GM12891 (cell line): ENCODE measurements at regions not wholly inside any gene's neighbourhood (a gene's known extent, or its start where the extent isn't known, plus 50 kb on each side); places are given as distances from the start of the nearest gene placed in this dataset.

Source experiments
- POLR2A ChIP-seq: IDR thresholded peaks from 2 replicates; pipeline ENCODE4 v1.6.1; 2011; ENCODE audit warnings: low read depth, low read length, control low read depth
- POLR2AphosphoS5 ChIP-seq: IDR thresholded peaks from 2 replicates; pipeline ENCODE4 v1.6.1; 2011; ENCODE audit warnings: low read depth, low read length, control low read depth
- POU2F2 ChIP-seq: IDR thresholded peaks from 2 replicates; pipeline ENCODE4 v1.6.1; 2011; ENCODE audit warnings: low read depth, mild to moderate bottlenecking, control low read depth, low read length, moderate library complexity
- SPI1 ChIP-seq: IDR thresholded peaks from 2 replicates; pipeline ENCODE4 v1.6.1; 2011; ENCODE audit warnings: low read depth, low read length, control low read depth
- TAF1 ChIP-seq: IDR thresholded peaks from 2 replicates; pipeline ENCODE4 v1.6.1; 2011; ENCODE audit warnings: low read depth, low read length, control low read depth

GRCh38 chr5:3155046-3155445 lies 403.6 kb upstream of the IRX2 start:
- no peak for TF ChIP-seq POLR2AphosphoS5
- no peak for TF ChIP-seq TAF1
- no peak for TF ChIP-seq POLR2A
- TF ChIP-seq POU2F2: no peak
- no peak for TF ChIP-seq SPI1
